Activated T-cell treated with anti-CD3 and anti-CD28 coated beads, Interleukin-2, amount 50 U/mL, for 72 hours (primary cell): ENCODE measurements at regions not wholly inside any gene's neighbourhood (a gene's known extent, or its start where the extent isn't known, plus 50 kb on each side); places are given as distances from the start of the nearest gene placed in this dataset.
"Not testable (repeated sequence)": the region's sequence is repeated elsewhere in the genome, so short reads cannot be mapped to it uniquely, and the experiment has no call there.

ENCODE experiments used
- ATAC-seq, 2 donors: fragments of 150-1000 bp; cut with Tn5 transposase; replicated peaks in 1 of 2; 2 replicates each; pipeline ENCODE4 v1.10.0; 2021; ENCODE audit warnings: moderate library complexity in 2 of 2, mild to moderate bottlenecking in 1 of 2
- DNase-seq, 2 donors: peaks; one replicate each; pipeline ENCODE4 v3.0.0; 2021 to 2022; ENCODE audit warnings: mixed read lengths in 1 of 2
- H3K27ac Mint-ChIP-seq: one replicate; pipeline ENCODE4 v1.8.0; 2022; ENCODE audit warnings: mild to moderate bottlenecking, moderate library complexity, mixed read lengths
- H3K27me3 Mint-ChIP-seq: one replicate; pipeline ENCODE4 v1.8.0; 2022; ENCODE audit warnings: low read depth, mixed read lengths
- H3K36me3 Mint-ChIP-seq, 2 donors: one replicate each; pipeline ENCODE4 v1.8.0; 2022; ENCODE audit warnings: mixed read lengths in 2 of 2, mild to moderate bottlenecking in 1 of 2; ENCODE audit not compliant: insufficient read depth in 2 of 2
- H3K4me1 Mint-ChIP-seq: one replicate; pipeline ENCODE4 v1.8.0; 2022; ENCODE audit warnings: low read depth, mixed read lengths
- H3K4me3 Mint-ChIP-seq, 2 donors: one replicate each; pipeline ENCODE4 v1.8.0; 2022; ENCODE audit warnings: mild to moderate bottlenecking in 2 of 2, mixed read lengths in 2 of 2, moderate library complexity in 2 of 2
- H3K9me3 Mint-ChIP-seq, 2 donors: one replicate each; pipeline ENCODE4 v1.8.0; 2022; ENCODE audit warnings: mixed read lengths in 2 of 2

DNA sequence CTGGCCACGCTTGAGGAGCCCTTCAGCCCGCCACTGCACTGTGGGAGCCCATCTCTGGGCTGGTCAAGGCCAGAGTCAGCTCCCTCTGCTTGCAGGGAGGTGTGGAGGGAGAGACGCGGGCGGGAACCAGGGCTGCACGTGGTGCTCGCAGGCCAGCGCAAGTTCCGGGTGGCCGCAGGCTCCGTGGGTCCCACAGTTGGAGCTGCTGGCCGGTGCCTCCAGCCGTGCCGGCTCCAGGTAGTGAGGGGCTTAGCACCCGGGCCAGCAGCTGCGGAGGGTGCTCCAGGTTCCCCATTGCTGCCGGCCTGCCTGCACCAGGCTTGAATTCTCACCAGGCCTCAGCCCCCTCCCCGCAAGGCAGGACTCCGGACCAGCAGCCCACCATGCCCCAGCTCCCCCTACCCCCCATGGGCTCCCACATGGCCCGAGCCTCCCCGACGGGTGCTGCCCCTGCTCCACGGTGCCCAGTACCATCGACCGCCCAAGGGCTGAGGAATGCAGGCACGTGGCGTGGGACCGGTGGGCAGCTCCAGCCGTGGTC is 192.8 kb upstream of the IZUMO3 start:
- no peaks in the 10 kb centered on the region for H3K27me3 Mint-ChIP-seq
- ATAC-seq = no peak
- H3K36me3 Mint-ChIP-seq = no peaks in the 10 kb centered on the region
- H3K9me3 Mint-ChIP-seq = peaks cover 3 to 9% of the 10 kb centered on the region in 2 donors
- H3K4me3 Mint-ChIP-seq = no peak overlapping the region
- H3K27ac Mint-ChIP-seq = no peak overlapping the region
- H3K4me1 Mint-ChIP-seq = no peaks in the 10 kb centered on the region
- no peak for DNase-seq

DNA sequence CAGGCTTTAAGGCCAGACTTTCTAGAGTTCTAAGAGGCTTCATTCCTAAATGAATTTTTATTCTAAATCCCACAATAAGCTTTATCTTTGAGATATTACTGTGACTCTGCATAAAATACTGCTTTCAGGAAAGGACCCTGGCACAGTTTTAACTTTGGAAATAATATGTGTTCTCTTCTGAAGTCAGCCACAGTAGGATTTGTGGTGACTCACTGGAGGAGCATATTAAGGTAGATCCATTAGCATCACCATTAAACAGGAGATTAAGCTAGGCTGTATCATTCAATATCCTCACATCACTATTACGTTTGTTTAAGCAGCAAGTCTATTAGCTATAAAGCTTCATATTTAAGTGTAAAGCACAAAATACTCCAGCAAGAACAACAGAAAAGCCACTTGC is 186.1 kb upstream of the IZUMO3 start:
- DNase-seq = no peak
- Mint-ChIP-seq H3K9me3 (peaks cover 1 to 2% of the 10 kb centered on the region in 2 donors), H3K4me3 (no peak overlapping the region), H3K4me1 (no peaks in the 10 kb centered on the region), H3K27ac (no peak overlapping the region), H3K36me3 (no peaks in the 10 kb centered on the region), H3K27me3 (no peaks in the 10 kb centered on the region)
- no peak for ATAC-seq

DNA sequence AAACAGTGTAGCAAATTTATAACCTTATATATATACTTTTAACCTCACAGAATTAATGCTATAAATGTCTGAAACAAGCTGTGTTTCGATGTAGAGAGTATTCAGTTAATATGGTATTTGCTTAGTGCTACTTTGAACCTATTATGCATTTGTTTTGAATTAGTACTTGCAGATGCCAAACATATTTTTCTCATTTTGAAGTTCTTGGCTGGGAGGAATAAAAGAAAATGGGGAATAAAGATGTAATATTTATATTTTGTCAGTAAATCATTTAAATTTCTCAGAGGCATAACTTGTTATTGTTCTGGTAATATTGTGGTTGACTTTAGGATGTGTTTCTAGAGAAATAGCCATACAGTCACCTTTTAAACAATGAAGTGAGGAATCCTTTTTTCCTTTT is 175.9 kb upstream of the IZUMO3 start:
- H3K9me3 Mint-ChIP-seq = peaks cover 6 to 17% of the 10 kb centered on the region in 2 donors
- DNase-seq = no peak
- H3K4me3 Mint-ChIP-seq = no peak overlapping the region
- no peaks in the 10 kb centered on the region for H3K27me3 Mint-ChIP-seq
- no peak overlapping the region for H3K27ac Mint-ChIP-seq
- no peaks in the 10 kb centered on the region for H3K4me1 Mint-ChIP-seq
- peaks cover 0 to 2% of the 10 kb centered on the region in 2 donors for H3K36me3 Mint-ChIP-seq
- no peak for ATAC-seq

DNA sequence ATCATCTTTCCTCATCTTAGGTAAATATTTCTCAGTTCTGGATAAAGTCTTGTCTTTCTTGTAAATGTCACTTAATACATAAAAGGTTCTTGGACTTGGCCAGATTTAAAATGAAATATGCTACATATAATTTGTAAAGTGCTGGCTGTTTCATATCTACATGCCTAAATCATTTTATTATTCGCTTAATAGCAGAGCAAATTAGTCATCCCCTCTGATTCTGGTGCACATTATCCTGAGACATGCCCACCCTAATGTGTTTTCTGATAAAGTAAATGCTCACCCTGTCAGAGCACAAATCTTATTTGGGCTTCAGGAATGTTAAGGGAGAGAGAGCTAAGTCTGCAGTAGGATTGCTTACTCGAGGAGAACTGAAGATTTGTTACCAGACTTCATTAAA is 166.5 kb upstream of the IZUMO3 start:
- Mint-ChIP-seq H3K4me3 (no peak overlapping the region), H3K27me3 (no peaks in the 10 kb centered on the region), H3K36me3 (no peaks in the 10 kb centered on the region), H3K4me1 (no peaks in the 10 kb centered on the region), H3K9me3 (peaks cover 0 to 6% of the 10 kb centered on the region in 2 donors), H3K27ac (no peak overlapping the region)
- no peak for ATAC-seq
- no peak for DNase-seq

DNA sequence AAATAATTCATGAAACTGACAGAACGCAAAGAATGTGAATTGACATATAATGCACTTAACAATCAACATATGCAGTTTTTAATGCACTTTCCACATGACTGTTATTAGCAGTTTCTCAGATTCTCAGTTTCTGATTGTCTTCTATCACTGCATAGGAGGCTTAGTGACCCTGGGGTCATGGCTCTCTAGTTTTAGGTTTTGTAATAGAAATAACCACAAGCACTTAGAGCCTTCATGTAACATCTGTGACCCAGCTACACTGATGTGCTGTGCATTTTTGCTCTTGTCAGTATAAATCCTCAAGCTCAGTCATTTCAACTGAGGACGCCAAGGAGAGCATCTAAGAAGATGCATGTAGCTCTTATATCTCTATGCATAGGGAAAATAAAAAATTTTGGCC is 163.1 kb upstream of the IZUMO3 start:
- no peaks in the 10 kb centered on the region for H3K36me3 Mint-ChIP-seq
- peaks cover 2 to 3% of the 10 kb centered on the region in 2 donors for H3K9me3 Mint-ChIP-seq
- no peaks in the 10 kb centered on the region for H3K4me1 Mint-ChIP-seq
- no peaks in the 10 kb centered on the region for H3K27me3 Mint-ChIP-seq
- ATAC-seq (no peak), DNase-seq (no peak)
- H3K4me3 Mint-ChIP-seq = no peak overlapping the region
- H3K27ac Mint-ChIP-seq = no peak overlapping the region

DNA sequence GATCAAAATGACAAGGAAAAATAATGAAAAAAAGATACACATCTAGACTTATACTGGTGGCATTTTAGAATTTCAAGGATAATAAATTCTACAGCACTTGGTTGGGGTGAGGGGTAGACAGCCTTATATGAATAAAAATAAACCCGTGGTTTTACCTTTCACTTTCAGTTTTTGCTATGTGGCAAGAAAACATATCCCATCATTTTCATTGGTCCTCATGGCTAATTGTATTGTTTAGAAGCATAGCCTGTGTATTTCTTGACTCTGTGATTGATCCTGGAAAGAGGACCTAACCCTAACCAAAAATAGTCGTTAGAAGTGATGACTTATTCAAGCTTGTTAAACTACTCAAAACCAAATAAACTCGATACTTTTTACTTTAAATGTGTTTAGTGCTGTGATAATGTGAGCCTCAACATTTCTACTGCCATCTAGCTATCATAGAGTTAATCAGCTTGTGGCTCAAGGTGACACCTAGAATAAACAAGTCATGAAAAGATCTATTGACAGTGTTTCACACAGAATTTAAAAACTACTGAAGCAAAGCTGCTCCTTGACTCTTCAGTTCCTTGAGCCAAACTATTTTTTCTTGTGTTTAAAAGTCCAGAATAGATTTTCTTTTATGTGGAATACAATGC is 153.3 kb upstream of the IZUMO3 start:
- Mint-ChIP-seq H3K27ac (no peak overlapping the region), H3K36me3 (peaks cover 0 to 3% of the 10 kb centered on the region in 2 donors), H3K27me3 (no peaks in the 10 kb centered on the region), H3K4me3 (peak overlapping the region in 1 of 2 donors; percentile 29), H3K9me3 (peaks cover 11 to 15% of the 10 kb centered on the region in 2 donors), H3K4me1 (no peaks in the 10 kb centered on the region)
- DNase-seq (no peak), ATAC-seq (no peak)

DNA sequence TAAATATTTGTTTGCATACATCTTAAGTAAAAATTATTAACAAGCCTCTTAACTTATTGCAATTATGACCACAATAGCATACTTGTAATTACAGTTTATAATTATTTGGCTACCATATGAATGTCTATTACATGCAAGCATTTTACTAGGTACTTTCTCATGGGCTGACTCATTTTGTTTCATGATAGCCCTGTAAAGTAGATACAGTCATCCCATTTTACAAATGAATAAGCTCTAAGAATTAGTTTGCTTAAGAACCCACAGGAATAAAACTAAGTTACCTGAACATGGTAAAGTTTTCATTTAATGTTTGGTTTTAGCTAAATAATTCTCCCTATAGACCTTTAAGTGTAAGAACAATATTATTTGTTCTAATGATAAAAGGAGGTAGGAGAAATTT is 126.6 kb upstream of the IZUMO3 start:
- DNase-seq (no peak), ATAC-seq (no peak)
- Mint-ChIP-seq H3K9me3 (peaks cover 6 to 9% of the 10 kb centered on the region in 2 donors), H3K4me3 (no peak overlapping the region), H3K27ac (no peak overlapping the region), H3K36me3 (peaks cover 0 to 1% of the 10 kb centered on the region in 2 donors), H3K27me3 (no peaks in the 10 kb centered on the region), H3K4me1 (no peaks in the 10 kb centered on the region)

DNA sequence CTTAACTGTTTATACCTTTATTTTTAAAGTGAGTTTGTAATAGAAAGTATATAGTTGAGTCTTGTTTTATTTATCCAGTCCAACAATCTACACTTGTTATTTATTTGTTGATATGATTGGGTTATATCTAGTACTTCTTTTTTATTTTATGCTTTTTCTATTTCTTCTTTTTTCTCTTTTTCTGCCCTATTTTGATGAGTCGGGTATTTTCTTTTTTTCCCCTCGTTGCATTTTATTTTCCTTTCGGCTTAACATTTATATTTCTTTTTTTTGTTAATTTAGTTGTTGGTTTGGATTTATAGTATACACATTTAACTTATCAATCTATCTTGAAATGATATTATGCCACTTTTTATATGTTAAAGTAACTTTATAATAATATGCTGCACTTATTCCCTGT is 111.7 kb upstream of the IZUMO3 start:
- no peaks in the 10 kb centered on the region for H3K4me1 Mint-ChIP-seq
- peaks cover 8 to 13% of the 10 kb centered on the region in 2 donors for H3K9me3 Mint-ChIP-seq
- no peak overlapping the region for H3K4me3 Mint-ChIP-seq
- ATAC-seq = no peak
- peaks cover 0 to 4% of the 10 kb centered on the region in 2 donors for H3K36me3 Mint-ChIP-seq
- H3K27ac Mint-ChIP-seq = no peak overlapping the region
- no peak for DNase-seq
- no peaks in the 10 kb centered on the region for H3K27me3 Mint-ChIP-seq

DNA sequence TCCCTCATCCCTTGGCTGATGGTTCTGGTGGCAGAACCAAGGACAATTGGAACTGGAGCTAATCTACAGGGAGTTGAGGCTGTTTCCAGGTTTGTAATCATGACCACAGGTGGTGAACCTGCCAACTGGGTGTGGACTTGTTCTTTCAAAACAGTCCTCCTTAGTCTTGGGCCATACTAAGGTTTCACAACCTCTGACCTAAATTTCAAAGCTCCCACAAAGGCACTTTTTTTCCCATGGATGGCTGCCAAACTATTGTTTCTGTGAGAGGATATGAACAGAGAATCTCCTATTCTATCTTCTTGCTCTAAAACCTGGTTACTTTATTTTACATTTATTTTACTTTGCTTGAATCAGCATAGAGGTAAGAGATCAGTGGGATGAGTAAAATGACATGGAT is 106.5 kb upstream of the IZUMO3 start:
- no peak for ATAC-seq
- Mint-ChIP-seq H3K27ac (no peak overlapping the region), H3K4me1 (no peaks in the 10 kb centered on the region)

DNA sequence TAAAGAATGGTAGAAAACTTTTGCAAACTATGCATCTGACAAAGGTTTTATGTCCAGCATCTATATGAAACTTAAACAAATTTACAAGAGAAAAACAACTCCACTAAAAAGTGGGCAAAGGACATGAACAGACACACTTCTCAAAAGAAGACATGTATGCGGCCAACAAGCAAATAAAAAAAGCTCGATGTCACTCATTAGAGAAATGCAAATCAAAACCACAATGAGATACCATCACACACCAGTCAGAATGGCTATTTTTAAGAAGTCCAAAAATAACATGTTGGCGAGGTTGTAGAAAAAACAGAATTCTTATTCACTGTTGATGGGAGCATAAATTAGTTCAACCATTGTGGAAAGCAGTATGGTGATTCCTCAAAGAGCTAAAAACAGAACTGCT is 83.1 kb upstream of the IZUMO3 start:
- not testable (repeated sequence) for DNase-seq, H3K4me3 Mint-ChIP-seq, ATAC-seq, H3K4me1 Mint-ChIP-seq, H3K27me3 Mint-ChIP-seq, H3K27ac Mint-ChIP-seq, H3K36me3 Mint-ChIP-seq
- H3K9me3 Mint-ChIP-seq = peaks cover 16 to 23% of the 10 kb centered on the region in 2 donors

More for the DNA sequence above, 106.5 kb upstream of the IZUMO3 start:
- peaks cover 0 to 2% of the 10 kb centered on the region in 2 donors for H3K36me3 Mint-ChIP-seq
- no peak overlapping the region for H3K4me3 Mint-ChIP-seq
- H3K27me3 Mint-ChIP-seq = no peaks in the 10 kb centered on the region
- H3K9me3 Mint-ChIP-seq = peaks cover 4 to 8% of the 10 kb centered on the region in 2 donors
- DNase-seq = no peak

DNA sequence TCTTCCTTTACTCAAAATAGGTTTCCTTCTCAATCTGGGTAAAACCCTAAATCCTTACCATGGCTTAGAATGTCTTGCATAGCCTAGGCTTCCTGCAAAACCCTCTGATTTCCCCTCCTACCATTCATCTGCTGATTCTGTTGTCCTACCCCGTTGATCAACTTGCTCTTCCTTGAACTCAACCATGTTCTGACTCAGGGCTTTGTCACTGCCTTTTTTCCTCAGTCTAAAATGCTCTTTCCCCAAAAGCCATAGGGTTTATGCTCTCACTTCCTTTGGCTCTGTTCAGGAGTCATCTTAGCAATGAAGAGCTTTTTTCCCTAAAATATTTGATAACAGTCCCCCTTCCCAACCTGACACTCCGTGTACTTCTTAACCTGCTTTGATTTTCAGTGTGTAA is 79.4 kb upstream of the IZUMO3 start:
- Mint-ChIP-seq H3K36me3 (no peaks in the 10 kb centered on the region), H3K4me1 (no peaks in the 10 kb centered on the region), H3K9me3 (peaks cover 13 to 19% of the 10 kb centered on the region in 2 donors), H3K27ac (no peak overlapping the region), H3K27me3 (no peaks in the 10 kb centered on the region), H3K4me3 (no peak overlapping the region)
- DNase-seq = no peak
- ATAC-seq = no peak

DNA sequence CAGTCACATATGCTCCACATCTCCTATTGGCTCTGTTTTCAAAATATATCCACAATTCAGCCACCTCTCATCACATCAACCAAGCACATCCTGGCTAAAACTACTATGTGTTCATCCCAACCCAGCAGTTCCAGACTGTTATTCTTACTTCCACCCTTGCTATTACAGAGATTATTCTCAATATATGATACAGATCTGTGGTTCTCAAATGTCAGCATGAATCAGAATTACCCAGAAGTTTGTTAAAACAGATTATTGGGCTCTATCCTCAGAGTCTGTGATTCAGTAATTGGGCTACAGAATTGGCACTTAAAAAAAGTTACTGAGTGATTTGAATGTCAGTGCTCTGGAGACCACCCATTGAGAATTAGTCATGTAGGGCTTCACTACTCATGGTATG is 78.8 kb upstream of the IZUMO3 start:
- DNase-seq (no peak), ATAC-seq (no peak)
- Mint-ChIP-seq H3K27me3 (no peaks in the 10 kb centered on the region), H3K4me3 (no peak overlapping the region), H3K4me1 (no peaks in the 10 kb centered on the region), H3K36me3 (no peaks in the 10 kb centered on the region), H3K9me3 (peaks cover 13 to 20% of the 10 kb centered on the region in 2 donors), H3K27ac (no peak overlapping the region)

DNA sequence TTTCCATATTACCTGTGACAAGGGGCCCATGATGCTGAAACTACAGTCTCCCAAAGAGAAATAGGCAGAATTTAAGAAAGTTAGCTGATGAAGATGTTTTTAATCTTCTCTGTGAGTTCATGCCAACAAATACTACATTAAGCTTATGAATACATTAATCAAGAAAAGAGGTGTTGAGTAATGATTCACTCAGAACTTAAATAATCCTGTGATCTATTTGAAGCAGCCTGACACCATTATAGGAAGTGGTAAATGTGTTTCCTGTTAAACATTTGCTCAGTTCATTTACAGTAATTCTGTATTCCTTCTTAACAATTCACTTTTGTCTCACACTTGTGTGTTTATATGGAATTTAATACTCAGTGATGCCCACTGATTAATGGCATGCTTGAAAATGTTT is 75.0 kb upstream of the IZUMO3 start:
- Mint-ChIP-seq H3K4me1 (no peaks in the 10 kb centered on the region), H3K36me3 (no peaks in the 10 kb centered on the region), H3K9me3 (peaks cover 11 to 18% of the 10 kb centered on the region in 2 donors), H3K27me3 (no peaks in the 10 kb centered on the region), H3K27ac (no peak overlapping the region), H3K4me3 (no peak overlapping the region)
- ATAC-seq (no peak), DNase-seq (no peak)

DNA sequence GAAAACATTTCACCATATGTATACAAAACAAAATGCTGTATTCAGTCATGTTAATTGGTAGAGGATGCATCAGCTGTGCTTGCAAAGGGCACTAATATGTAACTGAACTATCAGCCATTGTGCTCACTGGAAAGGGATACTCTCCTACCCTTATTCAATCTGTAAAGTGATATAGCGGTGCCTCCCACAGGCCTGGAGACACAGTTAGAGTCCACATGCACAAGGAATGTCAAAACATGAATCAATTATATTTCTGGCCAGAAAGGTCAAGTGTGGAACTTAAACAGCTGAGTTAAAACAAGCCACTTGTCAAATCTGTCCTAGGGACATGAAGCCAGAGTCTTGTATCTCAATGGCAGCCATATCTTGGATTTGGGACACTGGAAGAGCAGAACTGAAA is 71.2 kb upstream of the IZUMO3 start:
- H3K36me3 Mint-ChIP-seq = no peaks in the 10 kb centered on the region
- H3K27me3 Mint-ChIP-seq = no peaks in the 10 kb centered on the region
- no peaks in the 10 kb centered on the region for H3K4me1 Mint-ChIP-seq
- no peak overlapping the region for H3K27ac Mint-ChIP-seq
- ATAC-seq (no peak), DNase-seq (no peak)
- H3K4me3 Mint-ChIP-seq = no peak overlapping the region
- peaks cover 2 to 8% of the 10 kb centered on the region in 2 donors for H3K9me3 Mint-ChIP-seq
